ENCODE measurements at regions not wholly inside any gene's neighbourhood (a gene's known extent, or its start where the extent isn't known, plus 50 kb on each side); places are given as distances from the start of the nearest gene placed in this dataset.

- Histone ChIP-seq H3K79me2 (ENCODE audit: control insufficient read depth, low read length) (no peaks in the 10 kb centered on the region), H3K4me2 (ENCODE audit: low read length) (no peak overlapping the region), H4K20me1 (ENCODE audit: control insufficient read depth, insufficient read depth, low read depth, low read length) (no peaks in the 10 kb centered on the region), H3K9me2 (replicated peaks; ENCODE audit: control insufficient read depth, low read length) (no peaks in the 10 kb centered on the region), H3K36me3 (ENCODE audit: control insufficient read depth, low read length) (no peaks in the 10 kb centered on the region), H3F3A (ENCODE audit: control insufficient read depth, insufficient read depth) (no peaks in the 10 kb centered on the region), H3K4me3 (ENCODE audit: low read length) (no peak overlapping the region), H3K4me1 (ENCODE audit: control insufficient read depth, low read length) (no peaks in the 10 kb centered on the region), H3K27me3 (ENCODE audit: control insufficient read depth, low read length) (no peaks in the 10 kb centered on the region), H3K27ac (ENCODE audit: low read depth, low read length) (no peak overlapping the region), H3K9me3 (ENCODE audit: control insufficient read depth, insufficient read depth, low read length) (peaks cover 4% of the 10 kb centered on the region; the same call in 1 of the 2 replicates)
- TF ChIP-seq EZH2phosphoT487 (IDR thresholded peaks at IDR 0.05; ENCODE audit: borderline replicate concordance, low read length) (no peak), CTCF (IDR thresholded peaks at IDR 0.05; ENCODE audit: low read depth, low read length, poor library complexity, severe bottlenecking) (no peak)
Observed at GRCh38 chr22:25482091-25482760, 82.2 kb upstream of the GRK3 start.

- Histone ChIP-seq H3F3A (ENCODE audit: control insufficient read depth, insufficient read depth) (no peaks in the 10 kb centered on the region), H4K20me1 (ENCODE audit: control insufficient read depth, insufficient read depth, low read depth, low read length) (no peaks in the 10 kb centered on the region), H3K27me3 (ENCODE audit: control insufficient read depth, low read length) (no peaks in the 10 kb centered on the region), H3K4me3 (ENCODE audit: low read length) (no peak overlapping the region), H3K4me1 (ENCODE audit: control insufficient read depth, low read length) (no peaks in the 10 kb centered on the region), H3K9me3 (ENCODE audit: control insufficient read depth, insufficient read depth, low read length) (no peaks in the 10 kb centered on the region), H3K79me2 (ENCODE audit: control insufficient read depth, low read length) (no peaks in the 10 kb centered on the region), H3K9me2 (replicated peaks; ENCODE audit: control insufficient read depth, low read length) (no peaks in the 10 kb centered on the region), H3K27ac (ENCODE audit: low read depth, low read length) (no peak overlapping the region), H3K36me3 (ENCODE audit: control insufficient read depth, low read length) (no peaks in the 10 kb centered on the region), H3K4me2 (ENCODE audit: low read length) (no peak overlapping the region)
- no peak for TF ChIP-seq EZH2phosphoT487 (IDR thresholded peaks at IDR 0.05; ENCODE audit: borderline replicate concordance, low read length)
Observed at GRCh38 chr22:25482868-25483639, 81.4 kb upstream of the GRK3 start.

- no peaks in the 10 kb centered on the region for H4K20me1 ChIP-seq (ENCODE audit: control insufficient read depth, insufficient read depth, low read depth, low read length)
- no peaks in the 10 kb centered on the region for H3K79me2 ChIP-seq (ENCODE audit: control insufficient read depth, low read length)
- H3K4me2 ChIP-seq (ENCODE audit: low read length) = no peak overlapping the region
- no peaks in the 10 kb centered on the region for H3K36me3 ChIP-seq (ENCODE audit: control insufficient read depth, low read length)
- no peak overlapping the region for H3K27ac ChIP-seq (ENCODE audit: low read depth, low read length)
- TF ChIP-seq CTCF (IDR thresholded peaks at IDR 0.05; ENCODE audit: low read depth, low read length, poor library complexity, severe bottlenecking) = no peak
- TF ChIP-seq EZH2phosphoT487 (IDR thresholded peaks at IDR 0.05; ENCODE audit: borderline replicate concordance, low read length) = no peak
- no peaks in the 10 kb centered on the region for H3K9me2 ChIP-seq (replicated peaks; ENCODE audit: control insufficient read depth, low read length)
- no peaks in the 10 kb centered on the region for H3K27me3 ChIP-seq (ENCODE audit: control insufficient read depth, low read length)
- no peak overlapping the region for H3K4me3 ChIP-seq (ENCODE audit: low read length)
- no peaks in the 10 kb centered on the region for H3K4me1 ChIP-seq (ENCODE audit: control insufficient read depth, low read length)
- no peaks in the 10 kb centered on the region for H3K9me3 ChIP-seq (ENCODE audit: control insufficient read depth, insufficient read depth, low read length)
- no peaks in the 10 kb centered on the region for H3F3A ChIP-seq (ENCODE audit: control insufficient read depth, insufficient read depth)
Observed at GRCh38 chr22:25483931-25484330, 80.5 kb upstream of the GRK3 start.
